GM13976 (cell line): ENCODE measurements at regions not wholly inside any gene's neighbourhood (a gene's known extent, or its start where the extent isn't known, plus 50 kb on each side); places are given as distances from the start of the nearest gene placed in this dataset.

Experiments
- DNase-seq: peaks from one replicate; pipeline ENCODE4 v3.0.0; 2012; ENCODE audit warnings: low spot score
- in situ Hi-C: fragments of 300-500 bp; cut with MboI; formaldehyde crosslinking; loops from one replicate; pipeline ENCODE4 v1.12.0; 2022; ENCODE audit warnings: low sequenced_read_pairs, mixed read lengths, inconsistent platforms; ENCODE audit not compliant: unreplicated experiment
- TF ChIP-seq, protein P1 (sequence below): IDR thresholded peaks from 2 replicates; pipeline ENCODE4 v1.5.1; 2012; ENCODE audit warnings: borderline replicate concordance, mild to moderate bottlenecking; ENCODE audit not compliant: insufficient read depth; ENCODE audit errors: extremely low read depth, missing control alignments, control extremely low read depth

GRCh38 chr5:124641154-124641792 is 105.2 kb downstream of the ZNF608 start:
- in situ Hi-C loops = no loop called here
- DNase-seq = no peak
- TF ChIP-seq, protein P1, sequence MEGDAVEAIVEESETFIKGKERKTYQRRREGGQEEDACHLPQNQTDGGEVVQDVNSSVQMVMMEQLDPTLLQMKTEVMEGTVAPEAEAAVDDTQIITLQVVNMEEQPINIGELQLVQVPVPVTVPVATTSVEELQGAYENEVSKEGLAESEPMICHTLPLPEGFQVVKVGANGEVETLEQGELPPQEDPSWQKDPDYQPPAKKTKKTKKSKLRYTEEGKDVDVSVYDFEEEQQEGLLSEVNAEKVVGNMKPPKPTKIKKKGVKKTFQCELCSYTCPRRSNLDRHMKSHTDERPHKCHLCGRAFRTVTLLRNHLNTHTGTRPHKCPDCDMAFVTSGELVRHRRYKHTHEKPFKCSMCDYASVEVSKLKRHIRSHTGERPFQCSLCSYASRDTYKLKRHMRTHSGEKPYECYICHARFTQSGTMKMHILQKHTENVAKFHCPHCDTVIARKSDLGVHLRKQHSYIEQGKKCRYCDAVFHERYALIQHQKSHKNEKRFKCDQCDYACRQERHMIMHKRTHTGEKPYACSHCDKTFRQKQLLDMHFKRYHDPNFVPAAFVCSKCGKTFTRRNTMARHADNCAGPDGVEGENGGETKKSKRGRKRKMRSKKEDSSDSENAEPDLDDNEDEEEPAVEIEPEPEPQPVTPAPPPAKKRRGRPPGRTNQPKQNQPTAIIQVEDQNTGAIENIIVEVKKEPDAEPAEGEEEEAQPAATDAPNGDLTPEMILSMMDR = no peak

GRCh38 chr5:124639095-124639665 is 107.3 kb downstream of the ZNF608 start:
- in situ Hi-C loops = no loop called here
- no peak for DNase-seq
- TF ChIP-seq, protein P1 = no peak

DNA sequence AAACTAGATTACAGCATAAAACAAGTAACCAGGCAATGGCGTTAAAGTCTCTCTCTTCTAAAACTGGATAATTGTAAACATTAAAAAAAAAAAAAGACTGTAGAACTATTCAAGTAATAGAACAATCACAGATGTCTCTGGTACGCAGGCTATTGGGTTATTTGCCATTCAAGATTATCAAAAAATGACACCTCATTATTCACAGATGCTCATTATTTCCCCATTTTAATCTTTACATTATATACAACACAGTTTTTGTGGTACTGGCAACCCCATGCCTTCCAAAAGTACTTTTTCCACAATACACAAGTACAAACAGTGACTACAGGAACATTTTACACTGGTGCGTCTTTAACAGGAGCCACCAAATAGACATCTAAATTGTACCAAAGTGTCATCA is 109.4 kb downstream of the ZNF608 start:
- in situ Hi-C loops = no loop called here
- TF ChIP-seq, protein P1 = no peak
- no peak for DNase-seq

DNA sequence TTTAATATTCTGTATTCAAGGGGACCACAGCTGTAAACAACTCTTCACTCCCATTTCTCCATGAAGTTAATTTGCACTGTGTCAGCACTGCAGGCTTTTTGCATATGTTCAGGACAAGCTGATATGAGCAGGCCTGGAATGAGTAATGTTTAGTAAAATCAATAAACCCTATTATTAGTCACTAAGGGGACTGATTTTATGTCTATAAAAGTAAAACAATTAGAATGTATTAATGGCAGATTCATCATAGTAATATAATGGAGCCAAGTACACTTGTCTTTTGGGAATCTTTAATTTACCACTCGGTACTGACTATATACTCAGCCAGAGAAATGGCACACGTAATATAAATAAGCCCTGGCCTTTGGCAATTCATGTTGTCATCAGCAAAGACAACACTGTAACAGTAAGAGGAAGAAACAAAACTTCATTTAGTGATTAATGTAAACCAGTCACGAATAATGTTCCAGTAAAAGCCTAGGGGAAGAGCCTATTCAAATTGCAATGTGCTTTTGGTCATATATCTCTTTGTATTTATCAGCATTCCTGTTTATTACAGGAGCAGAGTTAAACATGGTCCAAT is 111.6 kb downstream of the ZNF608 start:
- no peak for DNase-seq
- in situ Hi-C loops = no loop called here
- TF ChIP-seq, protein P1 = no peak

- in situ Hi-C loops = no loop called here
- TF ChIP-seq, protein P1 = no peak
- DNase-seq = no peak
These were observed 112.2 kb downstream of the ZNF608 start for GRCh38 chr5:124634228-124634739.

- DNase-seq = no peak
- TF ChIP-seq, protein P1 = no peak
- in situ Hi-C loops = no loop called here
These were observed 113.2 kb downstream of the ZNF608 start for GRCh38 chr5:124633209-124633608.
